ENCODE measurements at regions not wholly inside any gene's neighbourhood (a gene's known extent, or its start where the extent isn't known, plus 50 kb on each side); places are given as distances from the start of the nearest gene placed in this dataset.
"Not testable (repeated sequence)": the region's sequence is repeated elsewhere in the genome, so short reads cannot be mapped to it uniquely, and the experiment has no call there.

DNA sequence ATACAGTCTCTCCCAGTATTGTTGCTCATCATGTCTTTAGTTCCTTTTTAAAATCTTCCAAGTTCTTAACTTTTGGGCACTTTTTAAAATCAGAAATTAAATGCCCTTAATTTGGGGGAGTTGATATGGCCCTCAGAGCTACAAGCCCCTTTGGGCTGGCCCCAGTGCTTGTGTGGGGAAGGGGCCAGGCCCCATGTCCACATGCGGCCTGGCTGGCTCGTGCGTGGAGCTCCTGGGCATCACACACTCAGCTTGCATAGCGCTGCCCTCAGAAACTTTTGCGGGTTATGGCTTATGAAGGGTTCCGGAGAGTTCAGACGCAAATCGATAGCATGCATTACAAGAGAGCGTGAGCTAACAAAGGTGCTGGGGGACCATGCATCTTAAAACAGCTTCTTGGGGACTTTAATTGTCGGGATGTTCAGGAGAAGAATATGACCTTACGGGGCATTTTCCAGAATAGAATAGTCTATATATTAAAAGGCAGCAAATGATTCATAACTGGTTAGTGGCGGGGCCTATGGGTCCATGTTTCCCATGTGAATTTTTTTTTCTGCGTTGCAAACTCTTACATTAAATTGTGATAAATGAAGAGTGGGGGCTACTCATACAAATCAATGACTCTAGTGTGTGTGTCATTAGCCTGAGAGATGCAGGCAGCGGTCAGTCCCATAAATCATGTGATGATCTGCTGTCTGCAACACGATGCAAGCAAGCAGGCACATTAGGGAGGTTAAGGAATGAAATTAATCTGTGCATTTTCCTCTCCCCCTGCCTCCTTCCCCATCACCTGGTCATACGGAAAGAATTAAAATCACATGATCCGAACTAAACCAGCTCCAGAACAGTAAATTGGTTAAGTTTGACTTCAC lies 185.8 kb upstream of the TSHZ3 start:
- no peaks in the 10 kb centered on the region for H3K27me3 ChIP-seq (ENCODE audit: insufficient read depth, low read length)
- H3K4me1 ChIP-seq (ENCODE audit: insufficient read depth, low read length) = no peaks in the 10 kb centered on the region
- TF ChIP-seq, protein P1, sequence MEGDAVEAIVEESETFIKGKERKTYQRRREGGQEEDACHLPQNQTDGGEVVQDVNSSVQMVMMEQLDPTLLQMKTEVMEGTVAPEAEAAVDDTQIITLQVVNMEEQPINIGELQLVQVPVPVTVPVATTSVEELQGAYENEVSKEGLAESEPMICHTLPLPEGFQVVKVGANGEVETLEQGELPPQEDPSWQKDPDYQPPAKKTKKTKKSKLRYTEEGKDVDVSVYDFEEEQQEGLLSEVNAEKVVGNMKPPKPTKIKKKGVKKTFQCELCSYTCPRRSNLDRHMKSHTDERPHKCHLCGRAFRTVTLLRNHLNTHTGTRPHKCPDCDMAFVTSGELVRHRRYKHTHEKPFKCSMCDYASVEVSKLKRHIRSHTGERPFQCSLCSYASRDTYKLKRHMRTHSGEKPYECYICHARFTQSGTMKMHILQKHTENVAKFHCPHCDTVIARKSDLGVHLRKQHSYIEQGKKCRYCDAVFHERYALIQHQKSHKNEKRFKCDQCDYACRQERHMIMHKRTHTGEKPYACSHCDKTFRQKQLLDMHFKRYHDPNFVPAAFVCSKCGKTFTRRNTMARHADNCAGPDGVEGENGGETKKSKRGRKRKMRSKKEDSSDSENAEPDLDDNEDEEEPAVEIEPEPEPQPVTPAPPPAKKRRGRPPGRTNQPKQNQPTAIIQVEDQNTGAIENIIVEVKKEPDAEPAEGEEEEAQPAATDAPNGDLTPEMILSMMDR (IDR thresholded peaks at IDR 0.05; ENCODE audit: extremely low read depth, low read depth, low read length) = no peak
- H4K20me1 ChIP-seq (ENCODE audit: insufficient read depth, low read length) = no peaks in the 10 kb centered on the region
- no peak for DNase-seq (ENCODE audit: insufficient read length, low spot score, missing footprints)
- H3K27ac ChIP-seq (ENCODE audit: low read depth, low read length) = no peak overlapping the region
- H3K9me3 ChIP-seq (ENCODE audit: low read depth, low read length) = no peaks in the 10 kb centered on the region
- no peak overlapping the region for H3K4me2 ChIP-seq (ENCODE audit: insufficient read depth, low read length)
- no peak overlapping the region for H2AFZ ChIP-seq (ENCODE audit: low read length)
- no peak overlapping the region for H3K4me3 ChIP-seq (ENCODE audit: insufficient read depth, low read length)
- no peaks in the 10 kb centered on the region for H3K36me3 ChIP-seq (ENCODE audit: insufficient read depth, low read length)
- no peaks in the 10 kb centered on the region for H3K79me2 ChIP-seq (ENCODE audit: insufficient read depth, low read length)

- Histone ChIP-seq H3K27me3 (ENCODE audit: insufficient read depth, low read length) (no peaks in the 10 kb centered on the region), H2AFZ (ENCODE audit: low read length) (no peak overlapping the region), H3K4me3 (ENCODE audit: insufficient read depth, low read length) (no peak overlapping the region), H3K27ac (ENCODE audit: low read depth, low read length) (no peak overlapping the region), H3K4me1 (ENCODE audit: insufficient read depth, low read length) (no peaks in the 10 kb centered on the region), H3K9me3 (ENCODE audit: low read depth, low read length) (no peaks in the 10 kb centered on the region), H3K4me2 (ENCODE audit: insufficient read depth, low read length) (no peak overlapping the region), H4K20me1 (ENCODE audit: insufficient read depth, low read length) (no peaks in the 10 kb centered on the region), H3K79me2 (ENCODE audit: insufficient read depth, low read length) (no peaks in the 10 kb centered on the region), H3K36me3 (ENCODE audit: insufficient read depth, low read length) (no peaks in the 10 kb centered on the region)
- DNase-seq (ENCODE audit: insufficient read length, low spot score, missing footprints) = no peak
- TF ChIP-seq, protein P1 (IDR thresholded peaks at IDR 0.05; ENCODE audit: extremely low read depth, low read depth, low read length) = no peak
Observed at GRCh38 chr19:31535691-31536460, 186.6 kb upstream of the TSHZ3 start.

- H3K4me3 ChIP-seq (ENCODE audit: insufficient read depth, low read length) = no peak overlapping the region
- no peak overlapping the region for H3K27ac ChIP-seq (ENCODE audit: low read depth, low read length)
- TF ChIP-seq, protein P1 (IDR thresholded peaks at IDR 0.05; ENCODE audit: extremely low read depth, low read depth, low read length) = no peak
- DNase-seq (ENCODE audit: insufficient read length, low spot score, missing footprints) = no peak
- H3K9me3 ChIP-seq (ENCODE audit: low read depth, low read length) = no peaks in the 10 kb centered on the region
- H4K20me1 ChIP-seq (ENCODE audit: insufficient read depth, low read length) = no peaks in the 10 kb centered on the region
- H3K36me3 ChIP-seq (ENCODE audit: insufficient read depth, low read length) = no peaks in the 10 kb centered on the region
- H3K4me2 ChIP-seq (ENCODE audit: insufficient read depth, low read length) = no peak overlapping the region
- no peaks in the 10 kb centered on the region for H3K4me1 ChIP-seq (ENCODE audit: insufficient read depth, low read length)
- no peaks in the 10 kb centered on the region for H3K27me3 ChIP-seq (ENCODE audit: insufficient read depth, low read length)
- H3K79me2 ChIP-seq (ENCODE audit: insufficient read depth, low read length) = no peaks in the 10 kb centered on the region
- no peak overlapping the region for H2AFZ ChIP-seq (ENCODE audit: low read length)
Observed at GRCh38 chr19:31537136-31537535, 187.9 kb upstream of the TSHZ3 start.

DNA sequence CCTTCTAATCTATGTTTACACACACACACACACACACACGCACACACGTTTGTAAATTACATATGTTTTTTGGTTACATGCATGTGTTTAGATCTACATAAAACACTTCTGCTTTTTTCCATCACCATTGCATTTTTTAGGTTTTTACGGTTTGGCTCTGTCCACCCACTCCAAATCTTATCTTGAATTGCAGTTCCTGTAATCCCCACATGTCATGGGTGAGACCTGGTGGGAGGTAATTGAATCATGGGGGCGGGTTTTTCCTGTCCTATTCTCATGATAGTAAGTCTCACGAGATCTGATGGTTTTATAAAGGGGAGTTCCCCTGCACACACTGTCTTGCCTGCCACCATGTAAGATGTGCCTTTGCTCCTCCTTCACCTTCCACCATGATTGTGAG lies 188.7 kb upstream of the TSHZ3 start:
- not testable (repeated sequence) for H3K79me2 ChIP-seq (ENCODE audit: insufficient read depth, low read length); H3K27ac ChIP-seq (ENCODE audit: low read depth, low read length); H4K20me1 ChIP-seq (ENCODE audit: insufficient read depth, low read length); H3K4me2 ChIP-seq (ENCODE audit: insufficient read depth, low read length); DNase-seq (ENCODE audit: insufficient read length, low spot score, missing footprints); H3K4me3 ChIP-seq (ENCODE audit: insufficient read depth, low read length); H3K27me3 ChIP-seq (ENCODE audit: insufficient read depth, low read length); H2AFZ ChIP-seq (ENCODE audit: low read length); H3K4me1 ChIP-seq (ENCODE audit: insufficient read depth, low read length); H3K9me3 ChIP-seq (ENCODE audit: low read depth, low read length); H3K36me3 ChIP-seq (ENCODE audit: insufficient read depth, low read length)

Data from osteoblast (primary cell).